ENCODE measurements at regions not wholly inside any gene's neighbourhood (a gene's known extent, or its start where the extent isn't known, plus 50 kb on each side); places are given as distances from the start of the nearest gene placed in this dataset.

DNA sequence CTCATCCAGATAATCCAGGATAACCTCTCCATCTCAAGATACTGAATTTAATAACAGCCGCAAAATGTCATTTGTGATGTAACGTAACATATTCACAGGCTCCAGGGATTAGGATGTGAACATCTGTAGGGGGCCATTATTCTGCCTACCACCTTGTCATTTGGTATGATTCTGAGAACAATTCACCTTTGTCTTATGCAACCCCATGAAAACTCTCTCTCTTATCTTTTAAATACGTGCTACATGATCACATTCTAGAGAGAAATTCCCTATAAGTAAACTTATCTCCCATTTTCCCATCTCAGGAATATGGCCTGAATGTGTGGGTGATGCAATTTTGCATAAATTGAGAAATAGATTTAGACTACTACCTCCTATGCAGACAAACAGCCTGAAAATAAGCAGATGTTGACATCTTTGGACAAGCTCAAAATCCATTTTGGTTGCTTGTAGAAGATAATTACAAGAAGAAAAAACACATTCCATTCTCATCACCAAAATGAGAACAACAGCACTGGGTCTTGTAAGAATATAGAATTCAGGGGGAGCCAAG lies 255.4 kb upstream of the STXBP5 start:
- H3K27ac Mint-ChIP-seq (ENCODE audit: unreplicated experiment) = no peak overlapping the region
- no peaks in the 10 kb centered on the region for H3K36me3 Mint-ChIP-seq (ENCODE audit: insufficient read depth, unreplicated experiment)
- no peaks in the 10 kb centered on the region for H3K27me3 Mint-ChIP-seq (ENCODE audit: unreplicated experiment)
- CTCF ChIA-PET = no interaction called here
- no TSS peak for BruUV-seq (replicated peaks)
- TF ChIP-seq, protein P1, sequence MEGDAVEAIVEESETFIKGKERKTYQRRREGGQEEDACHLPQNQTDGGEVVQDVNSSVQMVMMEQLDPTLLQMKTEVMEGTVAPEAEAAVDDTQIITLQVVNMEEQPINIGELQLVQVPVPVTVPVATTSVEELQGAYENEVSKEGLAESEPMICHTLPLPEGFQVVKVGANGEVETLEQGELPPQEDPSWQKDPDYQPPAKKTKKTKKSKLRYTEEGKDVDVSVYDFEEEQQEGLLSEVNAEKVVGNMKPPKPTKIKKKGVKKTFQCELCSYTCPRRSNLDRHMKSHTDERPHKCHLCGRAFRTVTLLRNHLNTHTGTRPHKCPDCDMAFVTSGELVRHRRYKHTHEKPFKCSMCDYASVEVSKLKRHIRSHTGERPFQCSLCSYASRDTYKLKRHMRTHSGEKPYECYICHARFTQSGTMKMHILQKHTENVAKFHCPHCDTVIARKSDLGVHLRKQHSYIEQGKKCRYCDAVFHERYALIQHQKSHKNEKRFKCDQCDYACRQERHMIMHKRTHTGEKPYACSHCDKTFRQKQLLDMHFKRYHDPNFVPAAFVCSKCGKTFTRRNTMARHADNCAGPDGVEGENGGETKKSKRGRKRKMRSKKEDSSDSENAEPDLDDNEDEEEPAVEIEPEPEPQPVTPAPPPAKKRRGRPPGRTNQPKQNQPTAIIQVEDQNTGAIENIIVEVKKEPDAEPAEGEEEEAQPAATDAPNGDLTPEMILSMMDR (IDR thresholded peaks at IDR 0.05; ENCODE audit: unreplicated experiment) = no peak
- H3K4me3 Mint-ChIP-seq (ENCODE audit: low read depth, unreplicated experiment) = no peak overlapping the region
- H3K9me3 Mint-ChIP-seq (ENCODE audit: low read depth, unreplicated experiment) = no peaks in the 10 kb centered on the region
- DNase-seq = no peak
- intact Hi-C loops (cut with micrococcal nuclease; ENCODE audit: unreplicated experiment) = no loop called here
- peaks cover 10% of the 10 kb centered on the region for H3K4me1 Mint-ChIP-seq (ENCODE audit: low read depth, unreplicated experiment)

DNA sequence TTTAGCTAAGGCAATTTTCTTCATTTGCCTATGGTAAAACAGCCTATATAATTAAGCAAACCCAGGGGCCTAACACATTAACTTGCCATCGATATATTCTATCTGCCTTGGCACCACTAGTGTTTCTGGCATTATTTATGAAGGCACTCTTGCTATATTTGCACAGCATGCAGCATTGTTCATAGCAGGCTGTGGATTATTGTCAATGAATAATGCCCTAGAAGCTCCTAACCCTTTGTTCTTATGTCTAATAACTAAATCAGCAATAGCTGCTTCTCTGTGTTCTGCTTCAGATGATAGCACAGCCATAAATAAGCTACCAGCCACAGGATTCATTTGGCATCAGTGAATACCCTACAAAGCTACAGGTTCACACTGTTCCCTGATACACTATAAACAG lies 254.8 kb upstream of the STXBP5 start:
- CTCF ChIA-PET = no interaction called here
- BruUV-seq (replicated peaks) = no TSS peak
- no peaks in the 10 kb centered on the region for H3K27me3 Mint-ChIP-seq (ENCODE audit: unreplicated experiment)

DNA sequence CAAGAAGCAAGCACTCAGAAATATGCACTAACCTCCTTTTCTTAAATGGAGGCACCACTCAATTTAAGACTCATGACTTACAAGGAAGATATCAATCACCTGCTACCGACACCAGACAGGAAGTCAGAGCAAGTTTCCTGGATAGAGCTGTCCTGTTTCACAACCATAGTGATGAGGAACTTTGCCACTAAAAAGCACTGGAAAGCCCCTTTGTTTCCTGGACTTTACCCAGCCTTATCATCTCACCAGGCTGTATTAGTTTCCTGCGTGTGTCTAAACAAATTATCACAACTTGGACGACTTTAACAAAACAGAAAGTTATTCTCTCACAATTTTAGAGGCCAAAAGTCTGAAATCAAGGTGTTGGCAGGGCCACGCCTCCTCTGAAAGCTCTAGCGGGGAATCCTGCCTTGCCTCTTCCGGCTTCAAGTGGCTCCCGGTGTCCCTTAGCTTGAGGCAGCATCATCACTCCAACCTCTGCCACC lies 253.8 kb upstream of the STXBP5 start:
- DNase-seq = peak; percentile 8
- intact Hi-C loops (cut with micrococcal nuclease; ENCODE audit: unreplicated experiment) = no loop called here
- peaks cover 10% of the 10 kb centered on the region for H3K4me1 Mint-ChIP-seq (ENCODE audit: low read depth, unreplicated experiment)
- peak overlapping the region; percentile 50 for H3K27ac Mint-ChIP-seq (ENCODE audit: unreplicated experiment)
- no TSS peak for BruUV-seq (replicated peaks)
- no peaks in the 10 kb centered on the region for H3K36me3 Mint-ChIP-seq (ENCODE audit: insufficient read depth, unreplicated experiment)
- CTCF ChIA-PET = no interaction called here
- no peak overlapping the region for H3K4me3 Mint-ChIP-seq (ENCODE audit: low read depth, unreplicated experiment)
- TF ChIP-seq, protein P1 (IDR thresholded peaks at IDR 0.05; ENCODE audit: unreplicated experiment) = no peak
- no peaks in the 10 kb centered on the region for H3K9me3 Mint-ChIP-seq (ENCODE audit: low read depth, unreplicated experiment)
- H3K27me3 Mint-ChIP-seq (ENCODE audit: unreplicated experiment) = no peaks in the 10 kb centered on the region

More for the DNA sequence above, 254.8 kb upstream of the STXBP5 start:
- H3K27ac Mint-ChIP-seq (ENCODE audit: unreplicated experiment) = no peak overlapping the region
- TF ChIP-seq, protein P1 (IDR thresholded peaks at IDR 0.05; ENCODE audit: unreplicated experiment) = no peak
- intact Hi-C loops (cut with micrococcal nuclease; ENCODE audit: unreplicated experiment) = no loop called here
- no peaks in the 10 kb centered on the region for H3K9me3 Mint-ChIP-seq (ENCODE audit: low read depth, unreplicated experiment)
- H3K4me1 Mint-ChIP-seq (ENCODE audit: low read depth, unreplicated experiment) = peaks cover 10% of the 10 kb centered on the region
- no peak overlapping the region for H3K4me3 Mint-ChIP-seq (ENCODE audit: low read depth, unreplicated experiment)
- no peak for DNase-seq
- H3K36me3 Mint-ChIP-seq (ENCODE audit: insufficient read depth, unreplicated experiment) = no peaks in the 10 kb centered on the region

DNA sequence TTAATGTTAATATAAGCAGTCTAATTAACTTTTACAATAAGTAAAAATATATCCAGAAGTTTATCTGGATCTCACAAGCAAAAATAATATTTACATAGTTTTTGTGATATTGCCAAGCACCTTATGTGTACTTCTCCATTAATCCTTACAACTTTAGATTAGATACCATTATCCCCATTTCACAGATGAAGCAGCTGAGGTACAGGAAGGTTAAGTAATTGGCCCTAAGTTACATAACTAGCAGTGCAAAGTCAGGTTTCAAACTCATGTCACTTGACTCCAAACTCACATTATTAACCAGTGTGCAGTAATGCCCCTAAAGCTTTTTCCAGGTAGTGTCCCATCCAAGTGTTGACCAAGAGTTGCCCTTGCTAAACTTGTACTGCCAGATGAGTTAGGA lies 248.6 kb upstream of the STXBP5 start:
- BruUV-seq (replicated peaks) = no TSS peak
- peaks cover 2% of the 10 kb centered on the region for H3K9me3 Mint-ChIP-seq (ENCODE audit: low read depth, unreplicated experiment)
- peaks cover 6% of the 10 kb centered on the region for H3K4me1 Mint-ChIP-seq (ENCODE audit: low read depth, unreplicated experiment)
- no peaks in the 10 kb centered on the region for H3K36me3 Mint-ChIP-seq (ENCODE audit: insufficient read depth, unreplicated experiment)
- no peak overlapping the region for H3K4me3 Mint-ChIP-seq (ENCODE audit: low read depth, unreplicated experiment)
- TF ChIP-seq, protein P1 (IDR thresholded peaks at IDR 0.05; ENCODE audit: unreplicated experiment) = no peak
- no peak overlapping the region for H3K27ac Mint-ChIP-seq (ENCODE audit: unreplicated experiment)
- CTCF ChIA-PET = no interaction called here
- DNase-seq = no peak
- intact Hi-C loops (cut with micrococcal nuclease; ENCODE audit: unreplicated experiment) = no loop called here
- H3K27me3 Mint-ChIP-seq (ENCODE audit: unreplicated experiment) = no peaks in the 10 kb centered on the region
